T1000 (cell line): ENCODE measurements at regions not wholly inside any gene's neighbourhood (a gene's known extent, or its start where the extent isn't known, plus 50 kb on each side); places are given as distances from the start of the nearest gene placed in this dataset.

ENCODE experiments used
- DNase-seq: peaks from one replicate; lab custom pipeline; 2025; ENCODE audit warnings: mixed read lengths; lab: John Stamatoyannopoulos, UW

- no peak for DNase-seq
Observed at GRCh38 chr1:177847843-177848242, 122.0 kb downstream of the SEC16B start.

- DNase-seq: no peak
Observed at GRCh38 chr1:177838907-177839485, 130.9 kb downstream of the SEC16B start.

DNA sequence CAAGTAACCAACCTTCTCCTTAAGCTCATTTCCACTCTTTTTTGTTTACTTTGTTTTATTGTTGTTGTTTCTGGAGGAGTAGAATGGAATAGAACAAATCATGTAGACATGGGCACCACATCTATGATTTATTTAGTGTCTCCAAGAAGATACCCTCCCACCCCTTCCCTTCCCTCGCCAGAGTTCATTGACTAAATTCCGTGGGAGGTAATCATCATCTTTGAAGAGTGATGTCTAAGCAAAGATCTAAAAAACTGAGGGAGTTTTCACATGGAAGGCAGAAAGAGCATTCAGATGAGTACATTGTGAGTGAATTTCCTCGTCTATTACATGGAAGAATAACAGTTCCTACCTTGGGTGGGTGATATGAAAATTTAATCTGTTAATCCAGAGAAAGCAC lies 136.2 kb downstream of the SEC16B start:
- no peak for DNase-seq

- DNase-seq: no peak
Observed at GRCh38 chr1:177830531-177831135, 139.2 kb downstream of the SEC16B start.

DNA sequence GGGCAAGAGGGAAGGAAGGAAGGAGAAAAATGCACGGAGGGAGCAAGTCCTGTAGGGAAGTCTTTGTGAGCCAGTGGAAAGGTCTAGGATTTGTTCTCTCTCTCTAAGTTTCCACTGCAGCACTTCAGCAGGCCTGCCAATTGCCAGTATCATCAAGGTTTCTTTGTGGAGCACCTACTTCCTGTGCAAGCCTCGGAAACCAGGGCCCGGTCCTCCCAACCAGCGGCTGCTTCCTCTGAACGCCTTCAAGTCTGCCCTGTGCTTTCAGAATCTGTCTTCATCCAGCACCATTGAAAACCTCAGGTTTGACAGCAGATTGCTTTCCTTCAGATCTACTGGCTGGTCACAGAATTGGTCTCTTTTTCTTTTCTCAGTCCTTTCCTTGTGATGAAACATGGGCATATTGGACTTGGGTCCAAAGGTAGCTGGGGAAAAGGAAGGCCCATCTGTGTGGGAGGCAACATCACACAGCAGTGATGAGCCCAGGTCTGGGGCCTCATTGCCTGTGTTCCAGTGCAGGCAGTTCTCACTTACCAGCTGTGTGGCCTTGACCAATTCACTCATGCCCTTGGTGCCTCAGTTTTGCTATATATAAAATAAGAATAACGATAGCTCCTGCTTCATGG lies 144.5 kb downstream of the SEC16B start:
- no peak for DNase-seq

DNA sequence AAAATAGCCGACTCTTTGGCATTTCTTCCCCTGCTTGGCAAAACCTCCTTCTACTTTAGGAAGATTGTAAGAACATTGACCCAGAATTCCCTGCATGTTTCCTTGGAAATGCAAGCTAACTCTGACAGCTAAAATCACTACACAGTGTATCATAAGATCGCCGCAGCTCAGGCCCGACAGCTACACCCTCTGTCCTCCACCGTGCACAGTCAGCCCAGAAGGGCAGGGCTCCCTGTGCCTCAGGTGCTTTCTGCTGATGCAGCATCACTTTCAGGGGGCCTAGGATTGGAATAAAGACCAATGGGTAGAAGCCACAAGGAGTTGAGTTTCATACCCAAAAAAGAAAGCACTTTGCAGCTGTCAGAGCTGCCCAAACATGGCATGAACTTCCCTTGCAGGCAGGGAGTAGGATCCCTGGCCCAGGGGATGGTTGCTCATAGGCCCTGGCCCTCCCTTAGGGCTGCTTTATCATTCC lies 145.3 kb downstream of the SEC16B start:
- DNase-seq: no peak

- DNase-seq: no peak
Observed at GRCh38 chr1:177820213-177820612, 149.6 kb downstream of the SEC16B start.

DNA sequence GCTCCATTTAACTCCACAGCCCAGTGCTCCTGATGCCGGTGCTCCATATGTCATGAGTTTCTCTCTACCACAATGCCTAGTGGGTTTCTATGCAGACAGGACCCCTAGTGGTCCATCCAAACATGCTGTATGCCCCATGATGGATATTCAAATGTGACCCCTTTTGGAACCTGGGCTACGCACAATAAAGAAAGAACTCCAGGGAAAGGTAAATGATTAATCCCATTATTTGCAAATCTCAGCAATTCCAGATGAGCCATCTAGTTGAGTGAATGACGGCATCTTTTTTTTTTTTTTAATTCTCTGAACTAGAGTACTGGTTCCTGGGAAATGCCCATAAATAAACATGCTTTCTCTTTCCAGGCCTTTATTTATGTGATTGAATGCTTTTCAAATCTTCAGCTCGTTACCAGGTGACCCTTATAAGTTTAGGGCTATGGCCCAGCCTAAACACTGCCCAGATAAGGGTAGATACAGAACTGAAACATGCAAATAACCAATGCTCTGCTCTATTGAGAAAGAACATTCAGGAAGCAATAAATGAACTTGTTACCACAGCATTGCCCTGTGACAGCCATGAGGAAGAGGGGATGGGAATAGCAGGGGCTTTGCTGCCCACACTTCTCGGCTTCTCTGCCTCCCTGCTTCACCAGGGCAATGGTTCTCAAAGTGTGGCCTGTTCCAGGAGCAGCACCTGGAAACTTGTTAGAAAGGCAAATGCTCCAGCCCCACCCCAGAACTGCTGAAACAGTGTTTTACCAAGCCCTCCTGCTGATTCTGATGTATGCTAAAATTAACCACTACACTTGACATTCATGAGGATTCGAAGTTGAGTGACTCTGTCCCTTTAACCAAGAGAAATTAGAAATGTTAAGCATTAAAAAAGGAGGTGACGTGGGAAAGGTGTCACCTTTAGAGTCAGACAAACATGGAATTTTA lies 151.7 kb downstream of the SEC16B start:
- no peak for DNase-seq

DNA sequence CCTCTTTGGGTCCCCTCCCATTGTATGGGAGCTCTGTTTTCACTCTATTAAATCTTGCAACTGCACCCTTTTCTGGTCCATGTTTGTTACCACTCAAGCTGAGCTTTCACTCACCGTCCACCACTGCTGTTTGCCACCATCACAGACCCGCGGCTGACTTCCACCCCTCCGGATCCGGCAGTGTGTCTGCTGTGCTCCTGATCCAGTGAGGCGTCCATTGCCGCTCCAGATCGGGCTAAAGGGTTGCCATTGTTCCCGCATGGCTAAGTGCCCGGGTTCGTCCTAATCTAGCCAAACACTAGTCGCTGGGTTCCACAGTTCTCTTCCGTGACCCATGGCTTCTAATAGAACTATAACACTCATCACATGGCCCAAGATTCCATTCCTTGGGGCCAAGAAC lies 157.2 kb downstream of the SEC16B start:
- no peak for DNase-seq

GRCh38 chr1:177812144-177812543 lies 157.7 kb downstream of the SEC16B start:
- DNase-seq: no peak

DNA sequence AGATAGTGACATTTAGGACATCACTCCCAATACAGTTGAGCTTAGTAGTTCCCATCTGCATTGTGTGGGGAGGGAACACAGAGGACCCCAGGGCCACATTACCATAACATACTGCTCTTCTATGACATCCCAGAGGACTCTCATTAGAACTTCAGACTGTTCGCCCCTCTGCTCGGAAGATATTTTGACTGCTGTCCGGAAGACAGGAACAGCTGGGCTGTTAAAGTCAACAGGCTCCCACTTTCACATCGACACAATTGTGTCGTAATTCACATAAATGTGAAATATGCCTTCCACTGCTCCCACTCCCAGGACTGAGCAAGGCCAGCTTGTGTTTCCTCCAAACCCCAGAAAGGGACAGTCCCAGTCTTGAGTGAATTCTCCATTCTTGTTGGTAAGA lies 158.4 kb downstream of the SEC16B start:
- no peak for DNase-seq

DNA sequence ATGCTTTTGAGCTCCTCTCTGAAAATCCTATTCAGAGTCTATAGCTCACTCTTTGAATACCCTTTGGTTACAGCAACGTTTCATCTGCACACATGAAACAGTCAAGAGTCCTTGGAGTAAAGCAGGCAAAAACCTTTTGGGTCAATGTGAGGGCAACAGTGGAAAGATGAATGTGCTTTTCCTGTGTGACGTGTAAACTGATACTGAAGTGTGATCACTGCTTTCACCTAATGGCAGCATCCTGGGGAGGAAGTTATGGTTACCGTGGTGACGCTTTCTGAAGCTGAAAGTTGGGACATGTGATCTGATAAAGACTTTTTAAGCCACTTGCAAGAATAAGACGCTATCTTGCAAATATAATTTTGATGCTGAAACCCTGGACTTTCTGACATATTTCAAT lies 160.0 kb downstream of the SEC16B start:
- DNase-seq: no peak

GRCh38 chr1:177802304-177802703 lies 167.6 kb downstream of the SEC16B start:
- DNase-seq: no peak

DNA sequence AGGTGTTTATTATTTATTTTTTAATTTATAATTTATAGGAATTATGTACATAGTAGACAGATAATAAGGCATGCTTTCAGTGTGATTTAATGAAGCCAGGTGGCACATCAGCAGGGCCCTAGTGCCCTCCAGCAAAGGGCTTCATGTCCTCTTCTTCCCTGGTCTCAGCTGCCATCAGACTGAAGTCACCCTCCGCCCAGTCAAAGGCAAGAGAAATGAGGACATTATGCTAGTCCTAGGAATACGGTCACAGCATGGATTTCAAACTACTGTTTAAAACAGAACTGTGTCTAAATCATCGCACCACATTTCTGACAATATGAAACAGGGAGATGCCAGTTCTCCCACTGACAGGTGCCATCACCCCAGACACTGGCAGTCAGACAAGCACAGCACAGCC lies 168.1 kb downstream of the SEC16B start:
- no peak for DNase-seq

GRCh38 chr1:177800400-177801088 lies 169.3 kb downstream of the SEC16B start:
- DNase-seq: no peak

DNA sequence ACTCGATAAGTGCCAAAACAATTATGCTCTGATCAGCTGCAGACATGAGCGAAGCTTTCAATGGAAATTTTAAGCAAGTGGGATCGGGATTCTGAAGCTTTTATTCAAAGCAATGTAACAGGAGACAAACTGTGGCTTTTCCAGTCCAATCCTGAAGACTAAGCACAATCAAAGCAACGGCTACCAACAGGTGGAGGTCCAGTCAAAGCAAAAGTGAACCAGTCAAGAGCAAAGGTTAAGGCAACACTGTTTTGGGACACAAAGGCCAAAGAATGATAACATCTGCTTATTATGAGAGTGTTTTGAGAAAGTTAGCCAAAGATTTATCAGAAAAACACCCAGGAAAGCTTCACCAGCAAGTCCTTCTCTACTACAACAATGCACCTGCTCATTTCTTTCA lies 170.1 kb downstream of the SEC16B start:
- no peak for DNase-seq

DNA sequence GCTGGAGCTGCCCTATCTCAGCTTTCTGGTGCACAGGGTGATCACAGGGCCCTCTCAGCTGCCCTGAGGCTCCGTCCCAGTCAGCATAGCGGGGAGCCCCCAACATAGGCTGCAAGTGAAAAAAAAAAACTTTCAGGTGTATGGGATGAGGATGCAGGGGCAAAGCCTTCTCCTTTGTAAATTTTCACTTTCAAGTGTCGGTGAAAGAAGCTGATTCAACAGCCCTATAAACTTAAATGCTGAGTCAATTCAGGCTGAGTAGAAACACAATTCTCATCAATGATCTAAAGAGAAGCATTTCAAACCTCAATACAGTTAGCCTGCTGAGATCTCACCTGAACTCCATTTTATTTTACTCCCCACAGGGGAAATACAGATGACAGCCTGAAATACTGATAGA lies 171.2 kb downstream of the SEC16B start:
- no peak for DNase-seq

DNA sequence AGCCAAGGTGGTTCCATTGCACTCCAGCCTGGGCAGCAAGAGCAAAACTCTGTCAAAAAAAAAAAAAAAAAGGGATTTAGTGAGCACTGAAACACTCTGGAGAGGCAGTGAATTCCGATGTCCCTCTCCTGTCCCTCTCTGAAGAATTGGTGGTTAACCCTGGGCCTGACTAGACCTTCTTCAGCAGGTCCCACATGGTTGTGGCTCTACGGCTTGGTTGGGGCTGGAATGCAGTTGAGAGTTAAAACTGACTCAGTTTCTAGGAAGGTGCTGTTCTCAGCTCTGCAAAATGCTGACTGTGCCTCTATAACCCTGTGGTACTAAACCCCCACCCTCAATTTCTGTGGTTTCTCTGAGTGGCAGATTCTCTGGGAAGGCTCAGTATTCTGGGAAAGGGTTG lies 173.3 kb downstream of the SEC16B start:
- DNase-seq: no peak

GRCh38 chr1:177794376-177794991 lies 175.4 kb downstream of the SEC16B start:
- no peak for DNase-seq

DNA sequence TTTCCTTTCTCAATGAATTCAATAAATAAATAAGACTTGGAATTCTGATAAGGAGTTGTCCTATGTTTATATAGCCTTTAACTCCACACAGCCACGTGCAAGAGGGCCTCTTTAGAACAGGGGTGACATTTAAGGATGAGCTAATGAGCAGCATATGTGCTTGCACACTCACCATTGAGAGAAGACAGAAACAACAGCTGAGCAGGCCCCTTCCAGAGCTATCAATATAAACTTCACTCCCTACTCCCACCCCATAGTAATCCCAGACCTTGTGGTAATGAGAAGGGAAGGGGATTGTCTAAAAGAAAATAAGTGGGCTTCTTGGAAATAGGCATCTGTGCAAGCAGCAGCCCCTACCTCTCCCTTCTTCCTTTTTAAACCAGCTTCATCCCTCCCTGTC lies 176.0 kb downstream of the SEC16B start:
- no peak for DNase-seq

DNA sequence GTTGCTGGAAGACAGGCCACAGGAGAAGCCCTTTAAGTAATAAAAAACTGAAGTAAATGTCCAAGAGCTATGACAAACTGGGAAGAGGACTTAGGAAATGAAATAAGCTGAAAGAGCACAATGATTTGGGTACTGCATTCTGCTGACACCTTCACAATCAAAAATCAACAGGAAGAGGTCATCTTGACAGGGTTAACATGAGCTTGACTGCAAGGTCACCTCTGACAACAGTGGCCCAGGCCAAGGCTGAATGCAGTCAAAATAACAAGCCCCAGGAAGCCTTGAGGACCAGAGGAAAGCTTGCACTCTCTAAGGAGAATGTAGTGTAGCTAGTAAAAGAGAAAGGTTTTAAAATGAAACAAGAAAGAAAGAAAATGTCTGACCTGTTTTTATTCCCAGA lies 179.3 kb downstream of the SEC16B start:
- no peak for DNase-seq

GRCh38 chr1:177789956-177790355 lies 179.9 kb downstream of the SEC16B start:
- DNase-seq: no peak
